ENCODE measurements at regions not wholly inside any gene's neighbourhood (a gene's known extent, or its start where the extent isn't known, plus 50 kb on each side); places are given as distances from the start of the nearest gene placed in this dataset.

DNA sequence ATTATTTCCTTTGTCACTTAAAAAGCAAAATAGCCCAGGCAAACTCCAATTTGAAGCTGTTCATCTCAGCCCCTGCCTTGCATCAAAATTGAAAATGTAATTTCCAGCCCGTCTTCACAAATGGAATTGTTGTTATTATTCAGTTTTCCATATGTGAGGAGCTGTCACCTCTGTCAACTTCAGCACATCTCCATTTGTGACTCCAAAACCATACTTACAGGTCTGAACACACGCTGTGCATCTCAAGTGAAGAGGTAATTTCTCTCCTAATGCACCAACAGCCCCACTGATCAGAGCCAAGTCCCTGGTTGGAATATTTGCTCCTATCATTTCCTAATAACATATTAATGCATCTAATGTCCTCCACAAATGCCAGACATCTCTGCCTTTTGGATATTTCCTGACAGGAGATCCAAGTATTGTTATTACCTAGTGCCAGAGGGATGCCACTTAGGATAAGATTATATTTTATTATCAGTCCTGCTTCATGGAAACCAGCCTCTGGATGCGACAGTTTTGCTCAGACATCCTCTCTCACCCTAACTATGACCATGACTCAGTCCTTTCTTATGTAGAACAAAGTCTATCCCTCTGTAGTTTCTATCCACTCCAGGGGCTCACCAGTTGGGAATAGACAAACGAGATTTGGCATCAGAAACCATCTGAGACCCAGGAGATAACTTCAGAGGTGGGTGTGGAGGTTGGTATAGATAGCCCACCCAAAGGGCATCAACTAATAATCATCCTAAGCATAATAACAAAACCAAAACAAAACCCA is 379.8 kb downstream of the VPS13C start:
- TF ChIP-seq, protein P1, sequence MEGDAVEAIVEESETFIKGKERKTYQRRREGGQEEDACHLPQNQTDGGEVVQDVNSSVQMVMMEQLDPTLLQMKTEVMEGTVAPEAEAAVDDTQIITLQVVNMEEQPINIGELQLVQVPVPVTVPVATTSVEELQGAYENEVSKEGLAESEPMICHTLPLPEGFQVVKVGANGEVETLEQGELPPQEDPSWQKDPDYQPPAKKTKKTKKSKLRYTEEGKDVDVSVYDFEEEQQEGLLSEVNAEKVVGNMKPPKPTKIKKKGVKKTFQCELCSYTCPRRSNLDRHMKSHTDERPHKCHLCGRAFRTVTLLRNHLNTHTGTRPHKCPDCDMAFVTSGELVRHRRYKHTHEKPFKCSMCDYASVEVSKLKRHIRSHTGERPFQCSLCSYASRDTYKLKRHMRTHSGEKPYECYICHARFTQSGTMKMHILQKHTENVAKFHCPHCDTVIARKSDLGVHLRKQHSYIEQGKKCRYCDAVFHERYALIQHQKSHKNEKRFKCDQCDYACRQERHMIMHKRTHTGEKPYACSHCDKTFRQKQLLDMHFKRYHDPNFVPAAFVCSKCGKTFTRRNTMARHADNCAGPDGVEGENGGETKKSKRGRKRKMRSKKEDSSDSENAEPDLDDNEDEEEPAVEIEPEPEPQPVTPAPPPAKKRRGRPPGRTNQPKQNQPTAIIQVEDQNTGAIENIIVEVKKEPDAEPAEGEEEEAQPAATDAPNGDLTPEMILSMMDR (IDR thresholded peaks at IDR 0.05): no peak
- no peak for TF ChIP-seq POLR2A (IDR thresholded peaks at IDR 0.05)
